ENCODE measurements at regions not wholly inside any gene's neighbourhood (a gene's known extent, or its start where the extent isn't known, plus 50 kb on each side); places are given as distances from the start of the nearest gene placed in this dataset.

GRCh38 chr12:30200864-30201263 is 417.1 kb upstream of the TMTC1 start:
- DNase-seq (ENCODE audit: extremely low read depth, low read depth), result no peak
- TF ChIP-seq, protein P1, sequence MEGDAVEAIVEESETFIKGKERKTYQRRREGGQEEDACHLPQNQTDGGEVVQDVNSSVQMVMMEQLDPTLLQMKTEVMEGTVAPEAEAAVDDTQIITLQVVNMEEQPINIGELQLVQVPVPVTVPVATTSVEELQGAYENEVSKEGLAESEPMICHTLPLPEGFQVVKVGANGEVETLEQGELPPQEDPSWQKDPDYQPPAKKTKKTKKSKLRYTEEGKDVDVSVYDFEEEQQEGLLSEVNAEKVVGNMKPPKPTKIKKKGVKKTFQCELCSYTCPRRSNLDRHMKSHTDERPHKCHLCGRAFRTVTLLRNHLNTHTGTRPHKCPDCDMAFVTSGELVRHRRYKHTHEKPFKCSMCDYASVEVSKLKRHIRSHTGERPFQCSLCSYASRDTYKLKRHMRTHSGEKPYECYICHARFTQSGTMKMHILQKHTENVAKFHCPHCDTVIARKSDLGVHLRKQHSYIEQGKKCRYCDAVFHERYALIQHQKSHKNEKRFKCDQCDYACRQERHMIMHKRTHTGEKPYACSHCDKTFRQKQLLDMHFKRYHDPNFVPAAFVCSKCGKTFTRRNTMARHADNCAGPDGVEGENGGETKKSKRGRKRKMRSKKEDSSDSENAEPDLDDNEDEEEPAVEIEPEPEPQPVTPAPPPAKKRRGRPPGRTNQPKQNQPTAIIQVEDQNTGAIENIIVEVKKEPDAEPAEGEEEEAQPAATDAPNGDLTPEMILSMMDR (IDR thresholded peaks at IDR 0.05; ENCODE audit: low read depth, low read length), result no peak

GRCh38 chr12:30197392-30198057 is 413.8 kb upstream of the TMTC1 start:
- DNase-seq (ENCODE audit: extremely low read depth, low read depth), result no peak
- TF ChIP-seq, protein P1 (IDR thresholded peaks at IDR 0.05; ENCODE audit: low read depth, low read length), result no peak

DNA sequence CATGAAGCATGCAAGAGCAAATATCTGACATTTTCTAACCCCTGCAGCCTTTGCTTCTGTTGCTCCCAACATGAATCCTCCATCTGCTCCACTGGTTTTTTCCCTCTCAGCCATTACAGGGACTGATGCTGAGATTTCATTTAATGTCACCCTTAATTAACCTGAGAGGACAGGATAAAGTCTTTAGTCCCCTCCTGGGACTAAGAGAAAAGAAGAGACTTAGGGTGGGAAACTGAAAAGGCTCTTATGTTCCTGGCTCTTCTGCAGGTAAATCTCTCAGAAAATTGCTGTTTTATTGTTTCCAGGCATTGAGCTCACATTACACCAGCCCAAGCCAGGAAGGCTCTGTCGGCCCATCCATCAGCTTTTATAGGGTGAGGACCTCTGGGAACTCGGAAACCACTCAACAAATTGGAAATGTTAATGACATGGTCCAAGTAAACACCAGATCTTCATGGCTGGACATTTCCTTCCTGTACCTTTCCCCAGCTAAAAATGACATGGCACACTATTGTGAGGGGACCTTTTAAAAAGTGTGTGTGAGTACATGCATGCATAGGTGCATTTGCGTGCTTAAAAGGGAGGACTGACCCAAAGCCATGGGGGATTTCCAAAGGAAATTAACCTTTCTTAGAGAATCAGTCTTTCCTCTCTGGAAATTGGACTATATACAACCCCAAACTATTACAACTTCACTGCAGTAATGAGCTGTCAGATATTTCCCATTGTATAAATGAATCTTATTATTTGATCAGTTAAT is 408.1 kb upstream of the TMTC1 start:
- TF ChIP-seq, protein P1 (IDR thresholded peaks at IDR 0.05; ENCODE audit: low read depth, low read length), result no peak
- no peak for DNase-seq (ENCODE audit: extremely low read depth, low read depth)

- DNase-seq (ENCODE audit: extremely low read depth, low read depth), result no peak
- TF ChIP-seq, protein P1 (IDR thresholded peaks at IDR 0.05; ENCODE audit: low read depth, low read length), result no peak
These were observed 405.0 kb upstream of the TMTC1 start for GRCh38 chr12:30188602-30189326.

DNA sequence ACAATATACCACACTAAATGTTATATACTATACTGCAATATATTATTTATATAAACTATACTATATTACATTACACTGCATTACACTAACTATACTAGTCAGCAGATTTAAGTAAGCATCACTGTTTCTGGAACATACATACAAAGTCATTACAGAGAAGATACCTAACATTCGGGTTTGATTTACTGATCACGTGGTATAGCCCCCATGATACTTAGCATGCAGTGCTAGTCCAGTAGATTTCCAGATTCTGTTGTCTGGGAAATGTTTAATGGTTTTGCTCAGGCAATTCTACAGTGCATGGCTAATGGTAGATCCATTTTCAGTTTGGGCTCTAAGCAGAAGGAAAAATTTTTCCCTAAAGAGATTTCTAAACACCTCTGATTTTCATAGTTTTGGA is 403.7 kb upstream of the TMTC1 start:
- TF ChIP-seq, protein P1 (IDR thresholded peaks at IDR 0.05; ENCODE audit: low read depth, low read length), result no peak
- no peak for DNase-seq (ENCODE audit: extremely low read depth, low read depth)

DNA sequence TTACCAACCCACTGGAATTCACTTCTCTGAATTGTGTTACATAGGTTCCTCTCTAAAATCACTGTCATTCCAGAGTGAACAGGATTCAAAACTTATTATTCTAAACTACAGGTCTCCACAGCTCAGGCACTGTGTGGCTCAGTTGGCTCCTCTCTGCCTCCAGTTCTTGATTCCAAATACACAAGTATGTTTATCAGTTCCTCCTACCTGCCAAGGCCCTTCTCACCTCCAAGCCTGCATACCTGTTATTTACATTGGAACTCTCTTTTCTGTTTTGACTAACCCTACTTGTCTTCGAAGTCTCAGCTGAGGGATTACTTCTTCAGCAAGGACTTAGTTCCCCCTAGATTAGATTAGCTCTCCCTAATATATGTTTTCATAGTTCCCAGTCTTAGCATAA is 397.6 kb upstream of the TMTC1 start:
- TF ChIP-seq, protein P1 (IDR thresholded peaks at IDR 0.05; ENCODE audit: low read depth, low read length), result no peak
- DNase-seq (ENCODE audit: extremely low read depth, low read depth), result no peak

DNA sequence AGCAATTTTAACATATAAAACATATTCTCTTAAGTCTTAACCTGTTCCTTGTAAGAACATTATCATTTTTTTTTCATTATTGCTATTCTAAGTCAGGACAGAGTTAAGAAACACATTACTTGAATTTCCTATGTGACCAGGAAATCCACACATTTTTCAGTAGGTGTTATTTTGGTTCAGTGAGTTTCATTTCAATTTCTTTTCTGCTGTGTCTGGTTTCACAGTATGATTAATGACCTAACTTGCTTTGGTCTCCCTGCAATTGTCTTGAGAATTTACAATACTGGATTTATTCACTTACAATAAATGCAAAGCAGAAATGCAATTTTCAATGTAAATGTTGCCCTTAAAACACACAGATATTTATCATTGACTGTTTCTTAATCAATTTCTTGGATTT is 396.9 kb upstream of the TMTC1 start:
- TF ChIP-seq, protein P1 (IDR thresholded peaks at IDR 0.05; ENCODE audit: low read depth, low read length), result no peak
- no peak for DNase-seq (ENCODE audit: extremely low read depth, low read depth)

Measured in AG09319 (cell line).